ENCODE measurements at regions not wholly inside any gene's neighbourhood (a gene's known extent, or its start where the extent isn't known, plus 50 kb on each side); places are given as distances from the start of the nearest gene placed in this dataset.

DNA sequence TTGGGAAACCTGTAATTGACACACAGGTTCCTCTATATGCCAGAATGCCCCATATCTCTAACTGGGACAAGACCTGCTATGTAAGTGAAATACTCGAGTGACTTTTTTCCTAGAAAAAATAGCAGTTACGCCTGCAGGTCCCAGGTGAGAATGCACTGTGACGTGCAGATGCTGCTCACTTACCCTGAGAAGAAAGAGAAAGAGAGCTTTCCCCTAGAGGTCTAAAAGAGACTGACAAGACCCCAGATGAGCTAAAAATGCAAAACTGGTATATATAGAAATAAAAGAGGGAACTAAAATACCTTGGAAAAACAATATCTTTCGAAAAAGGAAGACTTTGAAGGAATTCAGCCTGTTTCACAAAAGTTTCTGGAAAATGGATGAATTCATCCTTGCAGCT, 383.0 kb upstream of the DCC start:
- TF ChIP-seq NFATC3 (IDR thresholded peaks at IDR 0.05): no peak
- no peak for TF ChIP-seq ZNF644 (tag; IDR thresholded peaks at IDR 0.05; ENCODE audit: low read depth)
- no peak for TF ChIP-seq SMARCC2 (IDR thresholded peaks at IDR 0.05; ENCODE audit: low read depth)
- no peak for TF ChIP-seq ZNF184 (CRISPR knock-in tag; IDR thresholded peaks at IDR 0.05)
- TF ChIP-seq CBX3 (IDR thresholded peaks at IDR 0.05; ENCODE audit: borderline replicate concordance in 1 of 2, low read length in 2 of 2): no peak
- no peak for TF ChIP-seq ZFP91 (CRISPR knock-in tag; IDR thresholded peaks at IDR 0.05)
- TF ChIP-seq, protein P1, sequence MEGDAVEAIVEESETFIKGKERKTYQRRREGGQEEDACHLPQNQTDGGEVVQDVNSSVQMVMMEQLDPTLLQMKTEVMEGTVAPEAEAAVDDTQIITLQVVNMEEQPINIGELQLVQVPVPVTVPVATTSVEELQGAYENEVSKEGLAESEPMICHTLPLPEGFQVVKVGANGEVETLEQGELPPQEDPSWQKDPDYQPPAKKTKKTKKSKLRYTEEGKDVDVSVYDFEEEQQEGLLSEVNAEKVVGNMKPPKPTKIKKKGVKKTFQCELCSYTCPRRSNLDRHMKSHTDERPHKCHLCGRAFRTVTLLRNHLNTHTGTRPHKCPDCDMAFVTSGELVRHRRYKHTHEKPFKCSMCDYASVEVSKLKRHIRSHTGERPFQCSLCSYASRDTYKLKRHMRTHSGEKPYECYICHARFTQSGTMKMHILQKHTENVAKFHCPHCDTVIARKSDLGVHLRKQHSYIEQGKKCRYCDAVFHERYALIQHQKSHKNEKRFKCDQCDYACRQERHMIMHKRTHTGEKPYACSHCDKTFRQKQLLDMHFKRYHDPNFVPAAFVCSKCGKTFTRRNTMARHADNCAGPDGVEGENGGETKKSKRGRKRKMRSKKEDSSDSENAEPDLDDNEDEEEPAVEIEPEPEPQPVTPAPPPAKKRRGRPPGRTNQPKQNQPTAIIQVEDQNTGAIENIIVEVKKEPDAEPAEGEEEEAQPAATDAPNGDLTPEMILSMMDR (IDR thresholded peaks at IDR 0.05 in 2 of 3, conservative IDR thresholded peaks at IDR 0.05 in 1 of 3; ENCODE audit: insufficient read depth in 2 of 3, low read depth in 1 of 3, low read length in 3 of 3): no peak

Data from K562 (cell line).